ENCODE measurements at regions not wholly inside any gene's neighbourhood (a gene's known extent, or its start where the extent isn't known, plus 50 kb on each side); places are given as distances from the start of the nearest gene placed in this dataset.

GRCh38 chr13:109497917-109498316 lies 288.5 kb downstream of the IRS2 start:
- POLR2A ChIA-PET, result interaction anchor here (0.6 kb wide), 1 partner anchor 96 kb away, joined by 3 read pairs; no protein-coding TSS in a partner anchor
- ATAC-seq, result no peak
- no peak for DNase-seq (ENCODE audit: low spot score)
- Mint-ChIP-seq H3K4me3 (no peak overlapping the region), H3K27me3 (ENCODE audit: low read depth) (no peaks in the 10 kb centered on the region), H3K27ac (no peak overlapping the region), H3K36me3 (no peaks in the 10 kb centered on the region), H3K9me3 (no peaks in the 10 kb centered on the region), H3K4me1 (no peaks in the 10 kb centered on the region)
- CTCF ChIA-PET, result no interaction called here
- TF ChIP-seq TEAD4 (CRISPR knock-in tag; IDR thresholded peaks at IDR 0.05) (no peak), CBFB (CRISPR knock-in tag; IDR thresholded peaks at IDR 0.05; ENCODE audit: low read depth) (no peak), AR (CRISPR knock-in tag; IDR thresholded peaks at IDR 0.05) (no peak), ZNF263 (CRISPR knock-in tag; IDR thresholded peaks at IDR 0.05; ENCODE audit: low read depth) (no peak), PRDM15 (CRISPR knock-in tag; IDR thresholded peaks at IDR 0.05) (no peak), GRHL2 (CRISPR knock-in tag; IDR thresholded peaks at IDR 0.05; ENCODE audit: insufficient replicate concordance, severe bottlenecking) (no peak), NFATC4 (CRISPR knock-in tag; IDR thresholded peaks at IDR 0.05) (no peak), ZNF219 (CRISPR knock-in tag; IDR thresholded peaks at IDR 0.05; ENCODE audit: borderline replicate concordance) (no peak), NR3C1 (CRISPR knock-in tag; conservative IDR thresholded peaks at IDR 0.05; ENCODE audit: low read depth) (no peak), TCF7 (CRISPR knock-in tag; IDR thresholded peaks at IDR 0.05; ENCODE audit: low read depth) (no peak), E2F4 (CRISPR knock-in tag; IDR thresholded peaks at IDR 0.05; ENCODE audit: borderline replicate concordance, low read depth) (no peak), AFF4 (CRISPR knock-in tag; IDR thresholded peaks at IDR 0.05; ENCODE audit: borderline replicate concordance) (no peak), NR2C2 (CRISPR knock-in tag; IDR thresholded peaks at IDR 0.05) (no peak), ZNF416 (CRISPR knock-in tag; IDR thresholded peaks at IDR 0.05) (no peak), ZNF671 (CRISPR knock-in tag; IDR thresholded peaks at IDR 0.05) (no peak), MLX (CRISPR knock-in tag; IDR thresholded peaks at IDR 0.05) (no peak)
